MM.1S (cell line): ENCODE measurements at regions not wholly inside any gene's neighbourhood (a gene's known extent, or its start where the extent isn't known, plus 50 kb on each side); places are given as distances from the start of the nearest gene placed in this dataset.

ENCODE experiments used
- CTCF ChIP-seq: fragments of 300-600 bp; sonication (generic); IDR thresholded peaks from 2 replicates; pipeline ENCODE4 v1.5.1; 2016; ENCODE audit warnings: antibody characterized with exemption, low read length, mixed read lengths
- EZH2 ChIP-seq: fragments of 300-600 bp; sonication (generic); optimal IDR thresholded peaks from 2 replicates; pipeline ENCODE3; 2017; ENCODE audit warnings: low read depth, mild to moderate bottlenecking, antibody characterized with exemption, low read length, mixed read lengths
- EZH2phosphoT487 ChIP-seq: fragments of 300-600 bp; sonication (generic); IDR thresholded peaks from 2 replicates; pipeline ENCODE4 v1.6.1; 2018; ENCODE audit warnings: antibody characterized with exemption, low read length

- TF ChIP-seq CTCF (no peak), EZH2 (no peak), EZH2phosphoT487 (no peak)
These were observed 313.7 kb downstream of the NR2F1-AS1 start for GRCh38 chr5:93267276-93267675.
